ENCODE measurements at regions not wholly inside any gene's neighbourhood (a gene's known extent, or its start where the extent isn't known, plus 50 kb on each side); places are given as distances from the start of the nearest gene placed in this dataset.
"Not testable (repeated sequence)": the region's sequence is repeated elsewhere in the genome, so short reads cannot be mapped to it uniquely, and the experiment has no call there.

- no peak for DNase-seq (ENCODE audit: low read depth)
Observed at GRCh38 chr9:115300116-115300515, 182.2 kb upstream of the TNC start.

GRCh38 chr9:115300874-115301273 lies 182.9 kb upstream of the TNC start:
- no peak for DNase-seq (ENCODE audit: low read depth)

- no peak for DNase-seq (ENCODE audit: low read depth)
Observed at GRCh38 chr9:115301581-115301980, 183.6 kb upstream of the TNC start.

GRCh38 chr9:115305543-115305942 lies 187.6 kb upstream of the TNC start:
- DNase-seq (ENCODE audit: low read depth), result no peak

GRCh38 chr9:115306865-115307264 lies 188.9 kb upstream of the TNC start:
- peak; percentile 38 for DNase-seq (ENCODE audit: low read depth)

GRCh38 chr9:115313545-115313944 lies 195.6 kb upstream of the TNC start:
- DNase-seq (ENCODE audit: low read depth), result no peak

- no peak for DNase-seq (ENCODE audit: low read depth)
Observed at GRCh38 chr9:115326461-115326860, 208.5 kb upstream of the TNC start.

- no peak for DNase-seq (ENCODE audit: low read depth)
Observed at GRCh38 chr9:115327436-115328122, 209.6 kb upstream of the TNC start.

- DNase-seq (ENCODE audit: low read depth), result peak; percentile 63
Observed at GRCh38 chr9:115328228-115328627, 210.3 kb upstream of the TNC start.

GRCh38 chr9:115328677-115329076 lies 210.7 kb upstream of the TNC start:
- DNase-seq (ENCODE audit: low read depth), result no peak

- DNase-seq (ENCODE audit: low read depth), result no peak
Observed at GRCh38 chr9:115333277-115334070, 215.5 kb upstream of the TNC start.

- no peak for DNase-seq (ENCODE audit: low read depth)
Observed at GRCh38 chr9:115335439-115335838, 217.5 kb upstream of the TNC start.

GRCh38 chr9:115340314-115340713 lies 222.4 kb upstream of the TNC start:
- DNase-seq (ENCODE audit: low read depth), result no peak

- DNase-seq (ENCODE audit: low read depth), result peak; percentile 4
Observed at GRCh38 chr9:115341426-115341825, 223.5 kb upstream of the TNC start.

GRCh38 chr9:115347776-115348175 lies 229.8 kb upstream of the TNC start:
- not testable (repeated sequence) for DNase-seq (ENCODE audit: low read depth)

GRCh38 chr9:115348936-115349335 lies 231.0 kb upstream of the TNC start:
- DNase-seq (ENCODE audit: low read depth), result not testable (repeated sequence)

GRCh38 chr9:115349542-115349941 lies 231.6 kb upstream of the TNC start:
- no peak for DNase-seq (ENCODE audit: low read depth)

- no peak for DNase-seq (ENCODE audit: low read depth)
Observed at GRCh38 chr9:115350548-115350947, 232.6 kb upstream of the TNC start.

- DNase-seq (ENCODE audit: low read depth), result no peak
Observed at GRCh38 chr9:115353681-115354080, 235.7 kb upstream of the TNC start.

GRCh38 chr9:115357821-115358220 lies 239.9 kb upstream of the TNC start:
- DNase-seq (ENCODE audit: low read depth), result no peak

- no peak for DNase-seq (ENCODE audit: low read depth)
Observed at GRCh38 chr9:115359017-115359780, 241.2 kb upstream of the TNC start.

GRCh38 chr9:115360122-115360521 lies 242.2 kb upstream of the TNC start:
- no peak for DNase-seq (ENCODE audit: low read depth)
